Retinal pigment epithelial cell (primary cell): ENCODE measurements at regions not wholly inside any gene's neighbourhood (a gene's known extent, or its start where the extent isn't known, plus 50 kb on each side); places are given as distances from the start of the nearest gene placed in this dataset.

Experiments
- DNase-seq: peaks from one replicate; pipeline ENCODE4 v3.0.0-alpha.2; 2010; ENCODE audit warnings: low read depth
- H3K4me3 ChIP-seq: 2 replicates; pipeline ENCODE4 v1.5.1; 2011; ENCODE audit warnings: mild to moderate bottlenecking, low read length, control low read depth, moderate library complexity
- TF ChIP-seq, protein P1 (sequence below): conservative IDR thresholded peaks from 2 replicates; pipeline ENCODE4 v1.5.1; 2011; ENCODE audit warnings: low read depth, low read length, control low read depth, inconsistent platforms

DNA sequence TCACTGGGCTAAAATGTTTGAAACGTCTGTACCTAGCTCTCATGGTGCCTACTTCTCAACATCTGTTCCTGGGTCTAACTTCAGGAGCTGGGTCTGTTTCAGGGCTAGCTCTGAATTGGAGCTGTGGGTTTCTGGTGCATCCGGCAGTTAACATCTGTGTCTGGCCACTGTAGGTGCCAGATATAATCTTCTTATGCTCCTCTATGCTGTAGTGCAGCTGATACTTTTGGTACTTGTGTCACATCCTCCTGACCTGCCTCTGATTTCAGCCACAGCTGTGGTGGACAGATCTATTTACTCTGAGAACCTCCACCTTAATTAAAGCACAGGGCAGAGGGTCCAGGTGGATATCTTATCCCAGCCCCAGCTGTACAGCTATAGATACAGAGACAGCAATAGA is 496.5 kb upstream of the CDH11 start:
- H3K4me3 ChIP-seq: no peak overlapping the region
- TF ChIP-seq, protein P1, sequence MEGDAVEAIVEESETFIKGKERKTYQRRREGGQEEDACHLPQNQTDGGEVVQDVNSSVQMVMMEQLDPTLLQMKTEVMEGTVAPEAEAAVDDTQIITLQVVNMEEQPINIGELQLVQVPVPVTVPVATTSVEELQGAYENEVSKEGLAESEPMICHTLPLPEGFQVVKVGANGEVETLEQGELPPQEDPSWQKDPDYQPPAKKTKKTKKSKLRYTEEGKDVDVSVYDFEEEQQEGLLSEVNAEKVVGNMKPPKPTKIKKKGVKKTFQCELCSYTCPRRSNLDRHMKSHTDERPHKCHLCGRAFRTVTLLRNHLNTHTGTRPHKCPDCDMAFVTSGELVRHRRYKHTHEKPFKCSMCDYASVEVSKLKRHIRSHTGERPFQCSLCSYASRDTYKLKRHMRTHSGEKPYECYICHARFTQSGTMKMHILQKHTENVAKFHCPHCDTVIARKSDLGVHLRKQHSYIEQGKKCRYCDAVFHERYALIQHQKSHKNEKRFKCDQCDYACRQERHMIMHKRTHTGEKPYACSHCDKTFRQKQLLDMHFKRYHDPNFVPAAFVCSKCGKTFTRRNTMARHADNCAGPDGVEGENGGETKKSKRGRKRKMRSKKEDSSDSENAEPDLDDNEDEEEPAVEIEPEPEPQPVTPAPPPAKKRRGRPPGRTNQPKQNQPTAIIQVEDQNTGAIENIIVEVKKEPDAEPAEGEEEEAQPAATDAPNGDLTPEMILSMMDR: no peak
- DNase-seq: no peak

GRCh38 chr16:65617421-65617820 is 495.6 kb upstream of the CDH11 start:
- H3K4me3 ChIP-seq: no peak overlapping the region
- DNase-seq: no peak
- TF ChIP-seq, protein P1: no peak

GRCh38 chr16:65608455-65608854 is 486.6 kb upstream of the CDH11 start:
- DNase-seq: no peak
- no peak overlapping the region for H3K4me3 ChIP-seq
- TF ChIP-seq, protein P1: no peak

- H3K4me3 ChIP-seq: no peak overlapping the region
- TF ChIP-seq, protein P1: no peak
- no peak for DNase-seq
Measured at GRCh38 chr16:65604771-65605170, 482.9 kb upstream of the CDH11 start.

GRCh38 chr16:65601781-65602180 is 479.9 kb upstream of the CDH11 start:
- no peak for DNase-seq
- TF ChIP-seq, protein P1: no peak
- no peak overlapping the region for H3K4me3 ChIP-seq

DNA sequence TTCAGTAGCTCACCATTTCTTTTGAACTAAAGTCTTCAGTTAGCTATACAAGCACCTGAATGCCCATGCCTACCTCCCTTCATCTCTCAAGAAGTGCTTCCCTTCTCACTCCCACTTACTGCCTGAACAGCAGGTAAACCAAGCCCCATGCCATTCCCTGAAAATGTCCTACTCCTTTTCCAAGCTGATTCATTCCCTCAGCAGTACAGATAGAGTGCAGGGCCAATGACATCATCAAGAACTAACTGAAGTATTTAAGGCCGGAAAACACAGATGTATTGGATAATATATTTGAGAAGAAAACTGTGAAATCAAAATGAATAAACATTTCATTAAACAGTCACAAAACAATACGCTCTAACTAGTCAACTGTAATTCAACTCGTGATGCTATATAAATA is 478.8 kb upstream of the CDH11 start:
- H3K4me3 ChIP-seq: no peak overlapping the region
- no peak for DNase-seq
- TF ChIP-seq, protein P1: no peak

- TF ChIP-seq, protein P1: no peak
- H3K4me3 ChIP-seq: no peak overlapping the region
- no peak for DNase-seq
Measured at GRCh38 chr16:65600046-65600445, 478.2 kb upstream of the CDH11 start.
